Suppressor macrophage (primary cell): ENCODE measurements at regions not wholly inside any gene's neighbourhood (a gene's known extent, or its start where the extent isn't known, plus 50 kb on each side); places are given as distances from the start of the nearest gene placed in this dataset.
"Not testable (repeated sequence)": the region's sequence is repeated elsewhere in the genome, so short reads cannot be mapped to it uniquely, and the experiment has no call there.

ENCODE experiments used
- DNase-seq, 4 experiments: peaks; one replicate each; pipeline ENCODE4 v3.0.0-alpha.2; 2020 to 2022

DNA sequence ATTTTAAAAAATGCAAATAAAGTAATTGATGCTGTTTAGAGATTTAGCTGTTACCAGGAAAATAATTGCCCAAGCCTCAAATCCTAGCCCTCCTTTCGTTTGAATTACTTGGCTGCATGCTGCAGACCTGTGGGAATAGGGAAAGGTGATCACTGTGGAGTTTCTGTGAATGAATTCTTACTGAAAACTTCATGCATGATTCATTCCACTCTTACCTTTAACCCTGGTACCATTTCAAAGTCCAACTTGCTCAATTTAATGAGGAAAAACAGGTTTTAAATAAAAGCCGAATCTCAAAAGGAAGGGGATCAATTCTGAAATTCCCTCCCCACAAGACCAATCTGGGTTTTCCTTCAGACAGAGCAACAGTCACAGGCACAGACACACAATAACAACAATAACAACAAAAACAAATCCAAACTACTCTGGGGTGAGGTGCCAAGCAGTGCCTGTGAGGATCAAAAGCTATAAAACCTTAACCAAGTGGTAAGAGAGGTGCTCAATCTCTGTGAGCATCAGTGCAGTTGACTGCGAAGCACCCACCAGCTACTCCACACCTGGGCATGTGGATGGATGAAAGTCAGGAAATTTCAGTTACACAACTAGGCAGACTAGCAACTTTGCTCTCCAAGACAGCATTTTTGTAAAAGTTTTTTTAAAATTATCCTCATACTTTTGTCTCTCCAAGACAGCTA is 200.8 kb downstream of the CNTN3 start:
- DNase-seq = no peak

DNA sequence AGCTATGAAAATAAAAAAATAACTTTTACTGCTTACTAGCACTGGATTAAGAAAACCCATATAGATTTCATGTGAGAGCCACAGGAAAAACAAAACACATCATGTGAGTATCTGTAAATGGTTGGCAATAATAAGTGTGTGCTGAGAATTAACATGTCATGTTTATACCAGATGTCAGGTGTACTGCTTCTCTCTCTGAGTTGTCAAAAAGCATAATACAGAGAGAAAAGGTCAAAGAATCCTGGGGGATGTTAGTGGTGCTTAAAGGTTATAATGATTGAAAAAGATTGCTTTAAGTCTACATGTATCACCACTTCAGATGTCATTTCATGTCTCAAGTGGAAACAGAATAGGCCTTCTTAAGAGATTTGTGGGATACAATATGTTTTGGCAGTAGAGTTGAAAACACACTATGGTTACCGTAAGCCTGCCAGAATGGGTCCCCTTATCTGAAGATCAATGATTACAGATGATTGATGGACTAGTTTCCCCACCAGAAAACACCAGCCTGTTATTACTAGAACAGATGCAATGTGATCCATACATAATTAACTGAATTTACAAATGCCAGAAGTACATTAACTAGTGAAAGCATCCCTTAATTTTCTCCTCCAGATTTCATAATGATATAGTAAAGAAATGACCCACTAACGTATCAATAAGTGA is 204.1 kb downstream of the CNTN3 start:
- no peak for DNase-seq

DNA sequence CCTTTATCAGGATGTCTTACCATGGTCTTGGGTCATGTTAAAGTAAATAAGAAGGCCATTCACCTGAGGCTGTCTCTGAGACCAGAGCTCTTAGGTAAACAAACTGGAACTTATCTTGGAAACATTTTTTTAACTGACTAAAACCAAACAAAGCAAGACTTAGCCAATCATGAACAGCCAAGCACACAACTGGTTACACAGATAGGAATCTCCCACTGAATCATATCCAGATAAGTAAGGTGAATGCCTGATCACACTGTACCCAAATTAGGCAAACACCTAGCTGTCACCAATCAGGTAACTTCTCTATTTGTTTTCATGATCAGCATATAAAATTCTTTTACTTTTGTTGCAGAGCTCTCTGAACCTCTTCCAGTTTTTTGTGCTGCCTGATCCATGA is 205.4 kb downstream of the CNTN3 start:
- no peak for DNase-seq

DNA sequence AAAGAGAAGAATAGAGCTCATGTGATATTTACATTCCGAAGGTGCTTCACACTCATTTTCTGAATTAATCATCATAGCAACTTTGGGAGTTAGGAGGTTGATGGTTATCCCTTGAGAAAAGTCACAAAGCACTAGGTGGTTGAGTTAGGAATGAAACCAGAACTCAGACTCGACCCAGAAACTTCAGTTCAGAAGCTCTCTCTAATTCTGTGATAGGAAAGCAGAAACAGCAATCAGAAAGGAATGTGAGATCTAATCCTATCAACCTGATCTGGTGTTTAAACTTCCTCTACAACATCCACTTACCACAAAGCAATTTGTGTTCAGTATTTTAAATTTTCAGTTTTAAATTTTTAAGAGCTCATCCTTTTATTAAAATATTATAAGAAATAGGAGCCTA is 211.2 kb downstream of the CNTN3 start:
- DNase-seq = no peak

DNA sequence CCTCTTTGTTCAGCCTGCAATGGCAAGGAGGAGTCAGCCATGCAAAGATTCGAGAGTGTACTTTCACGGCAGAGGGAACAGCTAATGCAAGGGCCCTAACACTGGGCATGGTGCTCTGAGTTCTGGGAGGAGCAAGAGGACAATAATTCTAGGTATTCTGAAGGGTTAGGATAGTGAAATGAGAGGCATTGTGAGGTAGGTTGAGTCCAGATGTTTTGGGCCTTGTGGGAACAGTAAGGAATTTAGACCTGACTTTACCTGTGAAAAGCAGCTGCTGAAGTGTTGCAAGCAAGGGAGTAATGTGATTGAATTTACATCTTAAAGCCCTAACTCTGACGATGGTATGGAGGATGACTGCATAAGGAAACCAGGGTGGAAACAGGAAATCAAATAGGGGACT is 211.6 kb downstream of the CNTN3 start:
- no peak for DNase-seq

DNA sequence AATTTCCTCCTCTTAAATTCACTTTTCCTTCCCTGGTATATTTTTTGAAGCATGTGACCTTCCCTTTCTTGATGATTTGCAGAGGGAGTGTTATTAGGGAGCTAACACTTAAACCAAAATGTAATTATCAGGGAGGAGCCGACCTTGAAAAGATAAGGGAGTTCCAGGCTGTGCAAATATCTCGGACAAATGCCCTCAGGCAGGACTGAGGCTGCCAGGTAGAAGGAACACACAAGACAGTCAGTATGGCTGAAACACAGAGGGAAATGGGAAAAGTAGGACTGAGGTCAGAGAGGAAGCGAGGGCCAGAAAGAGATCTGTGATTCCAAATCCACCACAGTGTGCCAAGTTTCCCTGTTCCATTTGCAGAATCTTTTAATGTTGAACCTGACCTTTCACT is 221.0 kb downstream of the CNTN3 start:
- DNase-seq = no peak

DNA sequence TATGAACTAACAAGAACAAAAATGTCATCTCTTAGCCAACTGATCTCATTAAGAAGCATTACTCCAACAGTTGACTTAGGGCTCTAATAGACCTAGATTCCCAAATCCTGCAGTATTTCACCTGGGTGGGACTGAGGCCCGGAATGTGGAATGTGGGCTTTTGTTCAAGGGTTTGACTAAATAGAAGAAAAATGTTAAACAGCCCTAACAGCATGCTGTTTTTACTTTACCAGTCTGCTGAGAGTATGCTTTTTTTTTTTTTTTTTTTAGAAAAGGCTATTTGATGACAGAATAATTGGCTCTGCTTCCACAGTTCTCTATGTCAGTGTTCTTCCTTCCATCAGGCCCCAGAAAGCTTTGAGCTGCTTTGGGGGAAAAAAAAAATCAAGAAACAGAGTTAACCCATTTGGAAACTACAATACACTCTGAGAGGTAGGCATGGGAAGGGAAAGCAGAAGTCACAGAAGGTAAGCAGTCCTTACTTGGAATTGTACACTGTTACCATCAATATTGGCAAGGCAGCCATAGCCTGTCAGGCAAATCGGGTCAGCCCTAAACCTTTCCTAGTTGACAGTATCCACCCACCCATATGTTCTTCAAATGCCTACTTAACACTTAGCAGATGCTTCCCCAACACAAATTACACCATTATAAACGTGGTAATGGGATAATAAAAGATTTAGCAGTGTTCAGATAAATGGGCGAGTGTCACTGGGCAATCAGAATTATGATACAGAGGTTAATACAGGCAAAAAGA is 224.2 kb downstream of the CNTN3 start:
- no peak for DNase-seq

DNA sequence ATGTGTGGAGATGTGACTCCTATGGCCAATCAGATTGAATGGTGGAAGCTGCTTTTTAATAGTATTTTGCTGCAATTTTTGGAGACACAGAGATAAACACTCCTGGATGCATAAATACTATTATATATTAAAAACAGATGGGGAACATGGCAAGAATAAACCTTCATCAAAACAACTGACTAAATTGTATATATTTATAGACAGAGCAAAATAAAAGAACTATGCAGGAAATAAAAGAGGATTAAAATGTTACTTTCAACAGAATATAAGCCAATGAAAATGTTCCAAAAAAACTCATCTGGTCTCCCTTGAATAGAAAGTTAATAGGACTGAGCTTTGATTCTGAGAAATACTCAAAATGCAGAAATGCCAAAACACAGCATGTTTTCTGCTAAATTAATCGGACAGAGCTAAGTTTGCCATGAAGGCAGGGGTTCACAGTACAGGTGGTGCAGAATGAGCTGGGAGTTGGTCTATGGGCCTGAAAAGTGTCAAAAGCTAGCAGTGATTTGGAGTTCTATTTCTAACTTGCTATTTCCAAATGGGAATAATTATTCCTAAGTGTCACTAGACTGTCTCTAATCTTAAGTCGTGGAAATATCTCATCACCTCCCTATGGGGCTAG is 227.2 kb downstream of the CNTN3 start:
- DNase-seq = no peak

DNA sequence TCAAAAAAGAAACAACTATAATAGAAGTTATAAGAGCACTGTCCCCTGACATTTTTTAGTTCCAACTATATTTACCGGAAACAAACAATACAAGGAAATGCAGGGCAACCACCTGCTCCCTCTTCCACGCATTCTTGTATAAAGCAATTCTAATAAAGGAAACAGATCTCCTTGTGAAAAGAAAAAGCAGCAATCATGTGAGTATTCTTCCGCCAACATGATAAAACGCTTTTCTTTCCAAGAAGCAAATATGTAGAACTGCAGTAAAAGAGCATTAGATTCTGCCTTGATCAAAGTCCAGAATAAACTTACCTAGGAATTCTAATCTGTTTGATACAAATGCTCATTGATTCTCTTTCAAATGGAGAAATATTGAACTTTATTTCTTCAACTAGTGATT is 230.3 kb downstream of the CNTN3 start:
- no peak for DNase-seq

DNA sequence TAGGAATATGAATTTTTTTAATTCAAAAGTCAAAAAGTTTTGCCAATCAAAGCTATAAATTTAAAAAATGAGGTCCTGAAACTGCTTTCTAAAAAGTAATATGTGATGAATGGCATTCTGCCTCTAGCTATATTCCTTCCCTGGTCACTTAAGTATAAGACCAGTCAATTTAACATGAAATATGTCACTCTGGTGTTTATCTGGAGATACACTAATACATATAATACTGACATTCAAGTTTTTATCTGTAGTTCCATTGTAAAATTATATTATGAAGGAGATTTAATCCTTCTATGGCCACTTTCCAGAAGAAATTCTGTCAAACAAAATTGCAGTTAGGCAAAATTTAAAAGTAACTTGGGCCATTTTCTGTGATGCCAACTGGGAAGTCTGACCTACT is 236.8 kb downstream of the CNTN3 start:
- DNase-seq = no peak

DNA sequence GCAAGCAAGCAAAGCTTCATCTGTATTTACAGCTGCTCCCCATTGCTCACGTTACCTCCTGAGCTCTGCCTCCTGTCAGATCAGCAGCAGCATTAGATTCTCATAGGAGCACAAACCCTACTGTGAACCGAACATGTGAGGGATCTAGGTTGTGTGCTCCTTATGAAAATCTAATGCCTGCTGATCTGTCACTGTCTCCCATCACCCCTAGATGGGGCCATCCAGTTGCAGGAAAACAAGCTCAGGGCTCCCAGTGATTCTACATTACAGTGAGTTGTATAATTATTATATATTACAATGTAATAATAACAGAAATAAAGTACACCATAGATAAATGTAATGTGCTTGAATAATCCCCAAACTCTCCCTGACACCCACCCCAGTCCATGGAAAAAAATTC is 238.1 kb downstream of the CNTN3 start:
- not testable (repeated sequence) for DNase-seq

DNA sequence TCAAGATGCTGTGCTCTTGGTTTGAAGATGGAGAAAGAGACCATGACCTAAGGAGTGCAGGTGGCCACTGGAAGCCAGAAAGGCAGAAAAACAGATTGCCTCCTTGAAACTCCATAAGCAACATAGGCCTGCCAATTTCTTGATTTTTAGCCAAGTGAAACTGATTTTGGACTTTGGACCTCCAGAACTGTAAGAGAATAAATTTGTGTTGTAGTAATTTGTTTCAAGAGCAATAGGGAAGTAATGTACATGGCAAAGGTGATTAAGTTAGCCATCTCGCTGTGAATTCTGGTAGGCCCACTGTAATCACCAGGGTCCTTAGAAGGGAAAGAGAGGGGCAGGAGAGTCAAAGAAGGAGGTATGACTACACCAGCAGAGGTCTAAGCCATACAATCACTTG is 238.8 kb downstream of the CNTN3 start:
- DNase-seq = no peak

DNA sequence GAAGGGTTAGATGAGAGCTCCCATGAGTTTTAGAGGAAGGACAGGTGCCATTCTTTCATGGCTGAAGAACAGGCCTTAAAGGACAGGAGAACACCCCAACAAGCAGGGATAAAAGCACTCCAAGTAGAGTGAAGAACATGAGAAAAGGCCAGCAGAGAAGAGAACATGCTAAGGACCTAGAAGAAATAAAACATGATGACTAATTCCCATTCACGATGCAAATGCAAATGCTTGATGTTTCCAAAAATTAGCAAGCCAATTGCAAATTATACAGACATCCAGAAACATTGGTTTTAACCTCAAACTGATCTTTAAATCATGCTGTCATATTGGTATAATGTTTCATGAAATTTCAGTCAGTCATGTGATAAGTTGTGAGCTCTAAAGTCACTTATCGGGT is 241.7 kb downstream of the CNTN3 start:
- no peak for DNase-seq

DNA sequence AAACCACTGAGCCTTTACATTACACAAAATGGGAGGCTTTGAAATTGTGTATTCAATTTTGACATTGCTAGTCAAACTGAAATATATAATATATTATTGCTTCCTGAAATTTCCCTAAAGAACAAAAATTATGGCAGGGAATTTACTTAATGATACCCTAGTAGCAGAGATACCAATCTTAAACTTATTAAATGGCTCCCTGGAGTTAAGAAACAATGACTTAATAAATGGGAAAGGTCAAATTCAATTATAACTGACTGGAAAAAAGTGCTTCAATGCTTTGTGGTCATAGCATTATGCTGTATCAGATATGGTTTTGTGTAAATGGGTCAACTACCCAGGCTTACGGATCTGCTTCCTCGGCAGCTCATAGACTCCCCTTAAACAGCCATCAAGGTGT is 244.1 kb downstream of the CNTN3 start:
- DNase-seq = no peak

DNA sequence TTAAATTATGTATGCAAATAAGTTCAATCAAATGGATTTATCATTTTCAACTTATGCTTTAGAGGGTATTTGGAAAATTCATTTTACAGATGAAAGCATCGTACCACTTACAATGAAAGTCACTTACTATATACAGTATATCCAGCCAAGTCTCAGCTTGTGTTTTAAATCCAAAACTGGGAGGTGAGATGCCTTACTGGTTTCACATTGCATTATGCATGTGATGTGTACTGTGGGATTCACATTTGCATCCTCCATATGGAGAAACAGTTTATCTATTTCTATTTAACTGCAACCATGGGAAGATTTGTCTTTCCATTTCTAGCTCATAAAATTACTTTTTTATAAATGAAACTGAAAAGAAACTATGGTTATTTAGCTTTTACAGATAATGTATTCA is 248.1 kb downstream of the CNTN3 start:
- DNase-seq = no peak

DNA sequence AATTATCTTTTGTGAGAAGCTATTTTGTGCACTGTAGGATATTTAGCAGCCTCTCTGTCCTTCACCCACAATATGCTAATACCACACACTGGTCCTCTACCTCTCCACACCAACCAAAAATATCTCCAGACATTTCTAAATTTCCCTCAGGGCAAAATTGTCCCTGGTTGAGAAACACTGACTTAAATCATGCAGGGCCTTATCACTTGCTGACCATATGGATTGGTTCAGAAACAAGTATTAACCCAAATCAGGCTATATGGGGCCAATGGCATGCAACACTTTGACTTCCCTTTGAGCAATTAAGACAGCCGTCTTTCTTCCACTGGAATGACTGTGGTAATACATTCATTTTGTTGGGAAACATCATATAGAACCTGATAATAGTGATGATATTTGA is 251.1 kb downstream of the CNTN3 start:
- DNase-seq = no peak

DNA sequence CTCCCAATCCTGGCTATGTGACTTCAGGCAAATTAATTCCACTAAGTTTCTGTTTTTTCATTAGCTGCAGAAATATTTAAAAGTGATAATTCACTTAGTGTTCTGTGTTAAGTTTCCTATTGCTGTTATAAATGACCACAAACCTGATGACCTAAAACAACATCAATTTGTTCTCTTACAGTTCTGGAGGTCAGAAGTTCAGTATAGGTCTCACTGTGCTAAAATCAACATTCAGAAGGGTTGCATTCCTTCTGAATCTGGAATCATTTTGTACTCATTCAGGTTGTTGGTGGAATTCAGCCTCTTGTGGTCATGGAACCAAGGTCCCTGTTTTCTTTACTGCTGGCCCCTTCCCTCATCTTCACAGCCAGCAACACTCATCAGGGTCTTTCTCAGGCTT is 254.1 kb downstream of the CNTN3 start:
- no peak for DNase-seq

DNA sequence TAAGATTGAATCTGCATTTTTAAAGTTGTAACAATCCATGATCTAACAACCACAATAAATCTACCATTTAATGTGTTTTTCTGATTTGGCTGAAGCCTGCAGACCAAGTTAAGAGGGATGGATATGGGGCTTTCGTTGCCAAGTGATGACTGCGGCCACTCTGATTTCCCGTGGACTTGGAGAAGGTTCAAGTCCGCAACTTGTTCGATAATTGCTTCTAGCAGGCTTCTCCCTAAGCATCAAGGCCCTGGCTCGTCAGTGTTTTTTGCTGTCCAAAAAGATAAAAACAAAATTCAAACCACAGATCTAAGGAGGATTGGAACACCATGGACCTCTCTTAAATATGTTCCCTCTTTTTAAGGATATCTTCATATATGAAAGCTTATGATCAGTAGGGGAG is 256.6 kb downstream of the CNTN3 start:
- DNase-seq = no peak

DNA sequence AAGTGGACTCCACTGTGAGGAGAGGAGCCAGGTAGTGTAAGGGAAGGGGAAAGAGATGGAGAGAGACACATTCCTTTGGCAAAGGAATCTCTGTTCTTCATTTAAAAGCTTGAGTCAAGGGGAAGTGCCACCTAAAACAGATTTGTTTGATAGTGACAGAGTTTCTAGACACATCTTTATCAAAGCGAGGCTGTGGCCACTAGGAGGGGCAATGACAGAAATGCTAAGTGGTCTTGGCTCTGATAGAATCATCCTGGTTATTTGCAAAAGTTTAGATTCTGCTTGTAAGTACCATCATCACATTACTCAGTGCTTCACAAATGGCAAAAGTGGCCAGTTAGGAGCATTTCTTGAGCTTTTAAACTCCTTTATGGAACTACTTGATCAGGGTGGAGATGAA is 261.4 kb downstream of the CNTN3 start:
- no peak for DNase-seq

DNA sequence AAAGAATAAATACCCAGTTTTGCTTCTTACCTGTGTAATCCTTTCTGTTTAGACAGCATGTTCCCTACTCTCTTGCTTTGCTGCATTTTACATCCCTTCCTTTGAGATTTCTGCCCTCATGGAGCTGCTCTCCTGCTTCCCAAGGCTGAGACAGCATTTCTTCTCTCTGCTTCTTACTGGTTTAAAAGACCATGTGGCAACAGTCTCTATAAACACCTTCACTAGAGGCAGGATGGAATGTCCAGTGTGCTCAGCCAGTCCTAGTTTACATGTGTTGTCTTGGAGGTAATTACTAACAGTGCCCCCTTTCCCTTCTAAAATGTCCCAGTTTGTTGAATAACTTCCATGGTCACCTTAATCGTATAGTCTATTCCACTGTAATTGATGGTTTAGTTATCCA is 262.3 kb downstream of the CNTN3 start:
- no peak for DNase-seq

DNA sequence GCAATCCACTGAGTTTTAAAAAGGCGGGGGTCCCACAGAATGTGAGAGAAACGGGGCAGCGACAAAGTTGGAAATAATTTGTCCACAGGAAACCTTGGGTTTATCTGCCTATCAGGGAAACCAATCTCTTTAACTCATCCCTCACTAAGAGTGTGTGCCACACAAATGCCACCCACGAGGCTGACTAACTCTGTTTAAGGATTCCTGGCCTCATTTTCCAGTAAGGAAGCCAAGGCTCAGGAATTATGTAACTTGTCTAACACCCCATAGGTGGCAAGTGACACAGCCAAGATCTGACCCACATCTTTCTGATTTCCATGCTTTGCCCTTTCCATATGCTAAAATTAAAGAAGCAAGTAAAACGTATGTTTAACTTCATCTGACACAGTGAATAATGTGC is 263.2 kb downstream of the CNTN3 start:
- DNase-seq = no peak

DNA sequence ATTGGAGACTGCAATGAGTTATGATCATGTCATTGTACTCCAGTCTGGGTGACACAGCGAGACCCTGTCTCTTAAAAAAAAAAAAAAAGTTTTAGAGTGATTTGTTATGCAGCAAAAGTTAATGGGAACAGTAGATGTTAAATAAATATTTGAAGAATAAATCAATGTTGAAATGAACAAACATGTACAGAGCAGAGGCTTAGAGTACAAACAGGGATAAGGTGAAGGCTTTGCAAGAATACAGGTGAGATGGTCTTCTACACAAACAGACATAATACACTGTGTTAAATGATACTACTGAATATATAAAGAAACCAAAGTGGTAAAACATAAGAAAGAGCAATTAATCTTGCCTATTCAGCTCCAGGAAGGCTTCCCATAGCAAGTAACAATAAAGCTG is 265.4 kb downstream of the CNTN3 start:
- DNase-seq = no peak

DNA sequence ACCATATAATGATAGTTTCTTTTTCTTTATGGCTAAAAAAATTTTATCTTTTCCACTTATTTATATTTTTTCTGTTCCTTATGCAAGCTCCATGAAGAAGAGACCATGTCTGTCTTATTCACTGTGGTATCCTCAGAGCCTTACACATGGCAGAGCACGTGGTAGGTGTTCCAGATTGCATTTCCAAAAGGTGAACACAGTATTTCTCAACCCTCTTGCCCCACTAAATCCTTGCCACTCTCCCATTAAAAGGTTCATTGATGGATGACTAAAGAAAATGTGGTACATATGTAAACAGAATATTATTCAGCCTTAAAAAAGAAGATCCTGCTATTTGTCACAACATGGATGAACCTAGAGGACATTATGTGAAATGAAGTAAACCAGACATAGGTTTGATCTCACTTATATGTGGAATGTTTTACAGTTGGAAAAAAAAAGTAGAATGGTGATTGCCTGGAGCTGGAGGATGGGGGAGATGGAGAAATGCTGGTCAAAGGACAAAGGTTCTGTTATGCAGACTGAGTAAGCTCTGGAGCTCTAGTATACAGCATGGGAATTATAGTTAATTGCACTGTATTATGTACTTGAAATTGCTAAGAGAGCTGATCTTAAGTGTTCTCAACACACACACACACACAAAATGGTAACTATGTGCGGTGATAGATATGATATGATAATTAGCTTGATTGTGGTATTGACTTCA is 266.7 kb downstream of the CNTN3 start:
- DNase-seq = no peak
